HFFc6 (cell line): ENCODE measurements at regions not wholly inside any gene's neighbourhood (a gene's known extent, or its start where the extent isn't known, plus 50 kb on each side); places are given as distances from the start of the nearest gene placed in this dataset.

Experiments
- DNase-seq: peaks from one replicate; pipeline ENCODE4 v3.0.0-alpha.2; 2018
- H3K27ac Mint-ChIP-seq: 2 replicates; pipeline ENCODE4 v1.8.0; 2020; ENCODE audit warnings: mild to moderate bottlenecking, mixed read lengths
- H3K27me3 Mint-ChIP-seq: 2 replicates; pipeline ENCODE4 v1.8.0; 2021; ENCODE audit warnings: mild to moderate bottlenecking, moderate library complexity, mixed read lengths; ENCODE audit not compliant: insufficient read depth
- H3K36me3 Mint-ChIP-seq: 2 replicates; pipeline ENCODE4 v1.8.0; 2021; ENCODE audit warnings: low read depth, mixed read lengths
- H3K4me1 Mint-ChIP-seq: 2 replicates; pipeline ENCODE4 v1.8.0; 2020; ENCODE audit warnings: low read depth, mixed read lengths
- H3K4me3 Mint-ChIP-seq: 2 replicates; pipeline ENCODE4 v1.8.0; 2020; ENCODE audit warnings: mild to moderate bottlenecking, moderate library complexity, mixed read lengths
- H3K9me3 Mint-ChIP-seq: 2 replicates; pipeline ENCODE4 v1.8.0; 2020; ENCODE audit warnings: mild to moderate bottlenecking, mixed read lengths
- TF ChIP-seq, protein P1 (sequence below): fragments of 200-600 bp; sonication (generic); IDR thresholded peaks from 2 replicates; pipeline ENCODE4 v1.5.0; 2021; ENCODE audit warnings: antibody characterized with exemption, mild to moderate bottlenecking

DNA sequence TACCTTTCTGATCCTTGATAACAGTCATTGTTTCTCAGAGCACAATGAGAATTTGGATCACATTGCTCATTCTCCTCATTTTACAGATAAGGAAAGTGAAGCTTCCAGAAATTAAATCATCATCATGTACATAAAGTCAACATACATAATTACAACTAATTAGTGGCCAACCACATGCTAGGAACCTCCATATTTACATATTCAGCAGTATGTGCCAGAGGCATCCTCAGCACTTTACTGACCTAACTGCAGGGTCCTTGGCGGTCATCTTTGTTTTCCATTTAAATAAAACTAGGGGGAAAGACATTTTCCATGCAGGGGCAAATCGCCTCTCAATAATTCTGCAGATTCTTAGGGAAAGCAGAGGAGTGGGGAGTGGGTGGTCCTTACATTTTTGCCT lies 752.9 kb downstream of the KCNJ2 start:
- no peak overlapping the region for H3K4me3 Mint-ChIP-seq
- peaks cover 38% of the 10 kb centered on the region; the same call in 1 of the 2 replicates for H3K4me1 Mint-ChIP-seq
- H3K27me3 Mint-ChIP-seq: no peaks in the 10 kb centered on the region
- H3K27ac Mint-ChIP-seq: no peak overlapping the region
- H3K9me3 Mint-ChIP-seq: peaks cover 42% of the 10 kb centered on the region
- no peaks in the 10 kb centered on the region; the same call in 1 of the 2 replicates for H3K36me3 Mint-ChIP-seq
- DNase-seq: no peak
- TF ChIP-seq, protein P1, sequence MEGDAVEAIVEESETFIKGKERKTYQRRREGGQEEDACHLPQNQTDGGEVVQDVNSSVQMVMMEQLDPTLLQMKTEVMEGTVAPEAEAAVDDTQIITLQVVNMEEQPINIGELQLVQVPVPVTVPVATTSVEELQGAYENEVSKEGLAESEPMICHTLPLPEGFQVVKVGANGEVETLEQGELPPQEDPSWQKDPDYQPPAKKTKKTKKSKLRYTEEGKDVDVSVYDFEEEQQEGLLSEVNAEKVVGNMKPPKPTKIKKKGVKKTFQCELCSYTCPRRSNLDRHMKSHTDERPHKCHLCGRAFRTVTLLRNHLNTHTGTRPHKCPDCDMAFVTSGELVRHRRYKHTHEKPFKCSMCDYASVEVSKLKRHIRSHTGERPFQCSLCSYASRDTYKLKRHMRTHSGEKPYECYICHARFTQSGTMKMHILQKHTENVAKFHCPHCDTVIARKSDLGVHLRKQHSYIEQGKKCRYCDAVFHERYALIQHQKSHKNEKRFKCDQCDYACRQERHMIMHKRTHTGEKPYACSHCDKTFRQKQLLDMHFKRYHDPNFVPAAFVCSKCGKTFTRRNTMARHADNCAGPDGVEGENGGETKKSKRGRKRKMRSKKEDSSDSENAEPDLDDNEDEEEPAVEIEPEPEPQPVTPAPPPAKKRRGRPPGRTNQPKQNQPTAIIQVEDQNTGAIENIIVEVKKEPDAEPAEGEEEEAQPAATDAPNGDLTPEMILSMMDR: no peak

GRCh38 chr17:70924776-70925175 lies 755.4 kb downstream of the KCNJ2 start:
- no peak overlapping the region for H3K27ac Mint-ChIP-seq
- H3K4me1 Mint-ChIP-seq: peaks cover 38% of the 10 kb centered on the region; the same call in 1 of the 2 replicates
- peaks cover 30% of the 10 kb centered on the region for H3K9me3 Mint-ChIP-seq
- TF ChIP-seq, protein P1: no peak
- no peaks in the 10 kb centered on the region for H3K27me3 Mint-ChIP-seq
- no peak for DNase-seq
- no peaks in the 10 kb centered on the region; the same call in 1 of the 2 replicates for H3K36me3 Mint-ChIP-seq
- H3K4me3 Mint-ChIP-seq: no peak overlapping the region

GRCh38 chr17:70929226-70929625 lies 759.9 kb downstream of the KCNJ2 start:
- Mint-ChIP-seq H3K27me3 (no peaks in the 10 kb centered on the region), H3K4me3 (no peak overlapping the region), H3K9me3 (peaks cover 7% of the 10 kb centered on the region; the same call in 1 of the 2 replicates), H3K27ac (no peak overlapping the region), H3K36me3 (no peaks in the 10 kb centered on the region), H3K4me1 (peaks cover 17% of the 10 kb centered on the region; the same call in 1 of the 2 replicates)
- DNase-seq: no peak
- TF ChIP-seq, protein P1: no peak

- peaks cover 5% of the 10 kb centered on the region; the same call in 1 of the 2 replicates for H3K9me3 Mint-ChIP-seq
- H3K36me3 Mint-ChIP-seq: no peaks in the 10 kb centered on the region
- H3K27me3 Mint-ChIP-seq: no peaks in the 10 kb centered on the region
- no peaks in the 10 kb centered on the region for H3K4me1 Mint-ChIP-seq
- no peak overlapping the region for H3K27ac Mint-ChIP-seq
- no peak for DNase-seq
- no peak overlapping the region for H3K4me3 Mint-ChIP-seq
- TF ChIP-seq, protein P1: no peak
Observed at GRCh38 chr17:70934231-70934630, 764.9 kb downstream of the KCNJ2 start.

GRCh38 chr17:70934835-70935234 lies 765.5 kb downstream of the KCNJ2 start:
- Mint-ChIP-seq H3K9me3 (peaks cover 5% of the 10 kb centered on the region; the same call in 1 of the 2 replicates), H3K4me3 (no peak overlapping the region), H3K27me3 (no peaks in the 10 kb centered on the region), H3K27ac (no peak overlapping the region), H3K36me3 (no peaks in the 10 kb centered on the region), H3K4me1 (no peaks in the 10 kb centered on the region)
- TF ChIP-seq, protein P1: no peak
- no peak for DNase-seq

DNA sequence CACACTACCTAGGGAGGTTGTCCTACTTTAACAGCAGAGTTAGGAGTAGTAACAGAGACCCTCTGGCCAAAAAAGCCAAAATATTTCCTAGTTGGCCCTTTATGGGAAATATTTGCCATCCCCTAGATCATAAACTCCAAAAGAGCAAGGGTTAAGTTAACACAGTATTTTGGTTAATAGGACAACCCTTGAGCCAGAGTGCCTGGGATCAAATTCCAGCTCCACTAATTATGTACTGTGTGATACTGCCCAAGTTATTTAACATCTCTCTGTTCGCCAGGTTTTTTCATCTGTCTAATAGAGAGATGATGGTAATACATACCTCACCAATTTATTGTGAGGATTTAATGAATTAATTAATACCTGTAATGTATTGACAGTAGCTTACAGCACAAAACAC lies 767.4 kb downstream of the KCNJ2 start:
- no peak for DNase-seq
- H3K4me1 Mint-ChIP-seq: no peaks in the 10 kb centered on the region
- TF ChIP-seq, protein P1: no peak
- H3K27ac Mint-ChIP-seq: no peak overlapping the region
- H3K9me3 Mint-ChIP-seq: peaks cover 5% of the 10 kb centered on the region; the same call in 1 of the 2 replicates
- H3K36me3 Mint-ChIP-seq: no peaks in the 10 kb centered on the region
- H3K4me3 Mint-ChIP-seq: no peak overlapping the region
- no peaks in the 10 kb centered on the region for H3K27me3 Mint-ChIP-seq
